K562 (cell line): ENCODE measurements at regions not wholly inside any gene's neighbourhood (a gene's known extent, or its start where the extent isn't known, plus 50 kb on each side); places are given as distances from the start of the nearest gene placed in this dataset.

Source experiments
- ATAC-seq: fragments of 200-7000 bp; cut with Tn5 transposase; 3 replicates; pipeline ENCODE4 v1.9.1; 2020; ENCODE audit warnings: moderate library complexity
- BruUV-seq: library from RNA; stranded (reverse); fragments of 400-500 nt; replicated peaks from 2 replicates; lab custom pipeline; 2021; lab: Mats Ljungman, UMichigan
- CTCF ChIA-PET: fragments of 300-600 bp; formaldehyde crosslinking; extraction: SDS; loops from one replicate; lab custom pipeline; 2021; ENCODE audit warnings: low intra/inter-chr PET ratio; lab: Yijun Ruan, JAX
- POLR2A ChIA-PET: fragments of 300-600, 350-650 bp; sonication (Branson Sonifier 250); formaldehyde crosslinking; extraction: SDS; loops from one replicate; lab custom pipeline; 2021; ENCODE audit warnings: antibody characterized with exemption, inconsistent platforms; lab: Yijun Ruan, JAX
- DNase-seq, 4 experiments: peaks; one replicate each; pipeline versions ENCODE4 v3.0.0 to v3.0.0-alpha.2; 2011 to 2018; ENCODE audit warnings: low spot score in 3 of 4, mixed read lengths in 3 of 4; ENCODE audit errors: extremely low read depth in 1 of 4
- FAIRE-seq: peaks from 2 replicates; lab custom pipeline; 2011; peaks lifted over from hg19 to GRCh38; lab: Jason Lieb, UNC
- H2AFZ ChIP-seq: 2 replicates; pipeline ENCODE4 v1.6.0; 2011; ENCODE audit warnings: low read depth, low read length, control low read depth, inconsistent platforms
- H3K27ac ChIP-seq: fragments of 200-600 bp; 3 replicates; pipeline ENCODE4 v1.8.0; 2011; ENCODE audit warnings: low read depth, mild to moderate bottlenecking, control low read depth, inconsistent platforms, low read length, moderate library complexity, mixed read lengths; ENCODE audit errors: extremely low read depth
- H3K27me3 ChIP-seq, 2 experiments: fragments of 300-600 bp in 1 of 2; 2 replicates in 1 of 2; 3 replicates in 1 of 2; pipeline versions ENCODE4 v1.6.0 to v1.8.0; 2011; ENCODE audit warnings: inconsistent platforms in 2 of 2, low read length in 2 of 2, mild to moderate bottlenecking in 1 of 2, mixed read lengths in 1 of 2, moderate library complexity in 1 of 2; ENCODE audit not compliant: control insufficient read depth in 2 of 2, insufficient read depth in 2 of 2
- H3K36me3 ChIP-seq: fragments of 300-600 bp; 3 replicates; pipeline ENCODE4 v1.8.0; 2011; ENCODE audit warnings: mild to moderate bottlenecking, low read length, inconsistent platforms; ENCODE audit not compliant: control insufficient read depth, insufficient read depth
- H3K4me1 ChIP-seq, 2 experiments: fragments of 200-600 bp in 1 of 2; replicated peaks in 1 of 2; 2 replicates in 1 of 2; 3 replicates in 1 of 2; pipeline versions ENCODE4 v1.5.1 to v1.8.0; 2011; ENCODE audit warnings: inconsistent platforms in 2 of 2, low read length in 2 of 2, mild to moderate bottlenecking in 1 of 2, mixed read lengths in 1 of 2, moderate library complexity in 1 of 2; ENCODE audit not compliant: control insufficient read depth in 2 of 2, insufficient read depth in 2 of 2
- H3K4me2 ChIP-seq: 2 replicates; pipeline ENCODE4 v1.6.1; 2011; ENCODE audit warnings: low read length, control low read depth, inconsistent platforms, mixed read lengths; ENCODE audit not compliant: insufficient read depth
- H3K4me3 ChIP-seq: fragments of 200-600 bp; sonication (generic), shearing (Covaris generic); 2 replicates; pipeline ENCODE4 v1.5.1; 2016; ENCODE audit warnings: control low read depth, inconsistent platforms
- H3K79me2 ChIP-seq: fragments of 200-600 bp; 3 replicates; pipeline ENCODE4 v1.8.0; 2011; ENCODE audit warnings: low read length, inconsistent platforms; ENCODE audit not compliant: control insufficient read depth, insufficient read depth
- H3K9ac ChIP-seq, 2 experiments: 2 replicates each; pipeline versions ENCODE4 v1.6.0 to v1.6.1; 2011; ENCODE audit warnings: low read depth in 2 of 2, low read length in 2 of 2, control low read depth in 1 of 2, inconsistent platforms in 1 of 2, mild to moderate bottlenecking in 1 of 2, mixed read lengths in 1 of 2; ENCODE audit not compliant: insufficient read depth in 1 of 2
- H3K9me1 ChIP-seq: one replicate; pipeline ENCODE4 v1.6.0; 2011; ENCODE audit warnings: inconsistent platforms, mild to moderate bottlenecking, low read length, moderate library complexity; ENCODE audit not compliant: control insufficient read depth, insufficient read depth
- H3K9me3 ChIP-seq: replicated peaks from 2 replicates; pipeline ENCODE4 v1.5.1; 2011; ENCODE audit warnings: low read depth, low read length, inconsistent platforms; ENCODE audit not compliant: control insufficient read depth, insufficient read depth
- H4K20me1 ChIP-seq: replicated peaks from 2 replicates; pipeline ENCODE4 v1.6.1; 2011; ENCODE audit warnings: low read length, inconsistent platforms, mixed read lengths; ENCODE audit not compliant: control insufficient read depth, insufficient read depth
- BACH1 ChIP-seq: fragments of 200-800 bp; sonication (Bioruptor generic); IDR thresholded peaks from 2 replicates; pipeline ENCODE4 v1.6.1; 2016; ENCODE audit warnings: missing genetic modification characterization, missing compliant biosample characterization
- CBX2 ChIP-seq: fragments of 200-600 bp; sonication (generic); IDR thresholded peaks from one replicate; pipeline ENCODE4 v1.6.1; 2012; ENCODE audit warnings: mild to moderate bottlenecking, low read length, inconsistent platforms; ENCODE audit not compliant: insufficient read depth, poor library complexity, severe bottlenecking
- GATAD2A ChIP-seq: fragments of 450-650 bp; IDR thresholded peaks from 2 replicates; pipeline ENCODE4 v1.6.1; 2017
- L3MBTL2 ChIP-seq: fragments of 450-650 bp; IDR thresholded peaks from 2 replicates; pipeline ENCODE4 v1.6.1; 2016; ENCODE audit warnings: mild to moderate bottlenecking, moderate library complexity
- MBD2 ChIP-seq: sonication (generic); IDR thresholded peaks from 2 replicates; pipeline ENCODE4 v1.6.1; 2016; ENCODE audit warnings: low read depth, borderline replicate concordance
- MECOM ChIP-seq: fragments of 250-450 bp; sonication (Bioruptor Pico); IDR thresholded peaks from 2 replicates; pipeline ENCODE4 v1.8.0; 2022; ENCODE audit warnings: inconsistent platforms
- MTA1 ChIP-seq: fragments of 450-650 bp; IDR thresholded peaks from 2 replicates; pipeline ENCODE4 v1.6.1; 2017; ENCODE audit warnings: borderline replicate concordance
- NEUROD1 ChIP-seq: fragments of 150-350 bp; IDR thresholded peaks from 2 replicates; pipeline ENCODE4 v1.6.1; 2014; ENCODE audit warnings: borderline replicate concordance, low read length, low read depth; ENCODE audit not compliant: partially characterized antibody
- OTX1 ChIP-seq: fragments of 450-650 bp; formaldehyde crosslinking; IDR thresholded peaks from 2 replicates; pipeline ENCODE4 v1.4.0; 2022; ENCODE audit warnings: mild to moderate bottlenecking
- SPI1 ChIP-seq: IDR thresholded peaks from 2 replicates; pipeline ENCODE4 v1.6.1; 2011; ENCODE audit warnings: low read depth, low read length, control low read depth, borderline replicate concordance
- STAG1 ChIP-seq: sonication (generic); formaldehyde crosslinking; IDR thresholded peaks from 2 replicates; pipeline ENCODE4 v1.5.0; 2020; ENCODE audit warnings: missing genetic modification reagents, borderline replicate concordance
- TARDBP ChIP-seq: fragments of 450-650 bp; IDR thresholded peaks from 2 replicates; pipeline ENCODE4 v1.6.1; 2016
- ZNF408 ChIP-seq: fragments of 250-450 bp; sonication (Bioruptor Pico); IDR thresholded peaks from 2 replicates; pipeline ENCODE4 v1.4.0; 2020; ENCODE audit warnings: low read depth, mild to moderate bottlenecking, moderate library complexity
- WGBS: fragments of 100-300 bp; shearing (Covaris generic); methylation state at CpG from one replicate; pipeline ENCODE4 v1.1.6; 2016; ENCODE audit warnings: low coverage, mixed read lengths; ENCODE audit not compliant: insufficient coverage; ENCODE audit errors: missing lambda C conversion rate; 5-methylcytosine and 5-hydroxymethylcytosine counted together
- in situ Hi-C: fragments of 300-500 bp; cut with MboI; formaldehyde crosslinking; loops from 4 replicates; pipeline ENCODE4 v1.15.0; 2018; ENCODE audit warnings: inconsistent platforms, mixed read lengths
- intact Hi-C: fragments of 100-400 bp; cut with micrococcal nuclease; formaldehyde crosslinking; loops from 2 replicates; pipeline ENCODE4 v1.14.2; 2022

DNA sequence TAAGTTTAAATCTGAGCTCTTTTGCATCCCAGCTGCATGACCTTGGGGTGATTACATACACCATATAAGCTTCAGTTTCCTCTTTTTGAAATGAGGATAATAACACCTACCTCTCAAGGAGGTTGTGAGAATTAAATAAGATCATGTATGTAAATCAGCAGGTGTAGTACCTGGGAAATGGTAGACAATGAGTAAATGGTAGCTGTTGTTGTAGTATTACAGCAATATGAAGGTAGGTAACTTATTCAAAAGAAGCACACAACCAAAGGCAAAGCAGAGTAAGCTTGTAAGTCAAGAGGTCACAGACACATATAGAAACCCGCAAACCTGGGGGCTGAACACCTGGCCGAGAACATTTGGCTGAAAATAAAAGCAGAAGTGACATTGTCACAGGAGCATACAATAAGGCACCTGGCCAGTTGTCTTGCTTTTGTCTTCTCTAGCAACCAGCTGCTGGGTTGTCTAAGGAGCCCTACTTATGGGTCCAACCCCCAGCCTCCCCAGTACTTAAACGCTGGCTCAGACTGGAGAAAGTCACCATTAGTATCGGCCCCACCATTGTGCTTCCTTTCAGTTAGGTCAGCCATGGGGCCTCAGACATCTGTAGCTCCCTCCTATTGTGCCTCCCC, 203.6 kb upstream of the MKLN1 start:
- DNase-seq = no peak
- Histone ChIP-seq H3K9me3 (peaks cover 3% of the 10 kb centered on the region; the same call in 1 of the 2 replicates), H2AFZ (no peak overlapping the region), H3K9ac (no peak overlapping the region), H3K36me3 (no peaks in the 10 kb centered on the region), H3K4me3 (no peak overlapping the region), H3K4me2 (no peak overlapping the region), H4K20me1 (no peaks in the 10 kb centered on the region), H3K79me2 (no peaks in the 10 kb centered on the region), H3K27me3 (peaks cover 7 to 9% of the 10 kb centered on the region in 2 experiments; a peak in 2 of 5 replicates), H3K27ac (no peak overlapping the region), H3K9me1 (no peaks in the 10 kb centered on the region), H3K4me1 (peaks cover 0 to 3% of the 10 kb centered on the region in 2 experiments; a peak in 3 of 5 replicates)
- intact Hi-C loops (no loop called here), in situ Hi-C loops (no loop called here)
- no TSS peak for BruUV-seq
- no peak for FAIRE-seq
- WGBS = 19% methylated on average over 4 of the region's 4 CpGs
- CTCF ChIA-PET = no interaction called here
- peak; percentile 57 for TF ChIP-seq SPI1
- TF ChIP-seq BACH1 (tag) = no peak
- TF ChIP-seq MTA1 = no peak
- POLR2A ChIA-PET = interaction anchor here (0.5 to 1.7 kb wide), 5 partner anchors 10 to 64 kb away, joined by 3 to 10 read pairs (median 5); no protein-coding TSS in a partner anchor
- peak; percentile 47 for ATAC-seq

DNA sequence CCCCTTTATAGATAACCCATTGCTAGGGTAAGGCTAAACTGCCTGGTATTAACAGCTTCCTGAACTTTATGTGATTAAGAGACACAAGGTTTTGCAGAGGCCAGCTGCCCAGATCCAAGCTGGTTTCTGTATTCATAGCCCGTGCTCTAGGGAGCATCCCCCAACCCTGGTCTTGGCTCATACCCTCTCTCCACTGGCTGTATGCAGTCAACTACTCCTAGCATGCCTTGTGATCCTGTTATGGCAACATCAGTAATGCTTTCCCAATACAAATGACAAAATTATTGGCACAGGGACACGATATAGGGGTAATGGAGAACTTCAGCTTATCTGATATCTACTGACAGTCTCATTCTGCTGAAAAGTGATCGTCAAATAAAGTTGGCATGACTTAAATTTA, 202.8 kb upstream of the MKLN1 start:
- FAIRE-seq (no peak), ATAC-seq (no peak), DNase-seq (no peak)
- BruUV-seq = no TSS peak
- Histone ChIP-seq H3K4me3 (no peak overlapping the region), H3K4me1 (peaks cover 0 to 3% of the 10 kb centered on the region in 2 experiments; a peak in 3 of 5 replicates), H3K27ac (no peak overlapping the region), H3K9ac (no peak overlapping the region), H2AFZ (no peak overlapping the region), H4K20me1 (no peaks in the 10 kb centered on the region), H3K36me3 (no peaks in the 10 kb centered on the region), H3K9me1 (no peaks in the 10 kb centered on the region), H3K79me2 (no peaks in the 10 kb centered on the region), H3K9me3 (no peaks in the 10 kb centered on the region), H3K4me2 (no peak overlapping the region), H3K27me3 (peaks cover 7 to 9% of the 10 kb centered on the region in 2 experiments; a peak in 2 of 5 replicates)
- 5% methylated on average over 3 of the region's 3 CpGs for WGBS
- ChIA-PET CTCF (no interaction called here), POLR2A (interaction anchor here (0.8 to 1.7 kb wide), 3 partner anchors 10 to 18 kb away, joined by 6 to 10 read pairs (median 7); no protein-coding TSS in a partner anchor)
- in situ Hi-C loops (no loop called here), intact Hi-C loops (no loop called here)
- TF ChIP-seq L3MBTL2 (no peak), OTX1 (no peak), MECOM (no peak), MBD2 (no peak), TARDBP (no peak), ZNF408 (CRISPR knock-in tag) (no peak), STAG1 (CRISPR knock-in tag) (no peak), NEUROD1 (no peak), CBX2 (no peak), GATAD2A (no peak)
